GM12878 (cell line): ENCODE measurements at regions not wholly inside any gene's neighbourhood (a gene's known extent, or its start where the extent isn't known, plus 50 kb on each side); places are given as distances from the start of the nearest gene placed in this dataset.

ENCODE experiments used
- ATAC-seq: fragments of 200-7000 bp; cut with Tn5 transposase; 3 replicates; pipeline ENCODE4 v1.9.1; 2020; ENCODE audit warnings: mild to moderate bottlenecking, moderate library complexity
- BruUV-seq: library from RNA; stranded (reverse); fragments of 400-500 nt; replicated peaks from 2 replicates; lab custom pipeline; 2021; lab: Mats Ljungman, UMichigan
- CTCF ChIA-PET: fragments of 300-600 bp; sonication (Branson Sonifier 250); formaldehyde crosslinking; extraction: SDS; loops from one replicate; lab custom pipeline; 2021; ENCODE audit warnings: inconsistent platforms; lab: Yijun Ruan, JAX
- POLR2A ChIA-PET: fragments of 350-600 bp; formaldehyde crosslinking; extraction: SDS; loops from one replicate; lab custom pipeline; 2021; ENCODE audit warnings: inconsistent platforms; lab: Charles Lee
- RAD21 ChIA-PET: fragments of 300-600 bp; sonication (Branson Sonifier 250); formaldehyde crosslinking; loops from one replicate; lab custom pipeline; 2023; ENCODE audit warnings: antibody characterized with exemption; ENCODE audit not compliant: unreplicated experiment; lab: Charles Lee
- SMC1A ChIA-PET: fragments of 300-600 bp; sonication (Branson Sonifier 250); formaldehyde crosslinking; loops from one replicate; lab custom pipeline; 2023; ENCODE audit not compliant: unreplicated experiment, uncharacterized antibody; lab: Charles Lee
- DNase-seq: peaks from one replicate; pipeline ENCODE4 v3.0.0-alpha.2; 2011; ENCODE audit warnings: low read depth, low spot score
- FAIRE-seq: peaks from 3 replicates; lab custom pipeline; 2011; peaks lifted over from hg19 to GRCh38; lab: Jason Lieb, UNC
- H2AFZ ChIP-seq: 2 replicates; pipeline ENCODE4 v1.6.0; 2011; ENCODE audit warnings: low read depth, low read length, control low read depth; ENCODE audit not compliant: control insufficient read depth
- H3K27ac ChIP-seq: 2 replicates; pipeline ENCODE4 v1.5.1; 2011; ENCODE audit warnings: control low read depth; ENCODE audit not compliant: control insufficient read depth, insufficient read depth
- H3K27me3 ChIP-seq, 2 experiments: replicated peaks in 1 of 2; 2 replicates each; pipeline versions ENCODE4 v1.6.0 to v1.6.1; 2011; ENCODE audit warnings: low read length in 1 of 2; ENCODE audit not compliant: control insufficient read depth in 2 of 2, insufficient read depth in 2 of 2
- H3K36me3 ChIP-seq, 2 experiments: 2 replicates each; pipeline ENCODE4 v1.5.1; 2011; ENCODE audit warnings: low read length in 1 of 2; ENCODE audit not compliant: control insufficient read depth in 2 of 2, insufficient read depth in 2 of 2
- H3K4me1 ChIP-seq: 2 replicates; pipeline ENCODE4 v1.6.1; 2011; ENCODE audit warnings: mild to moderate bottlenecking, low read length, moderate library complexity, mixed read lengths; ENCODE audit not compliant: control insufficient read depth, insufficient read depth
- H3K4me2 ChIP-seq: 2 replicates; pipeline ENCODE4 v1.6.0; 2011; ENCODE audit warnings: control low read depth; ENCODE audit not compliant: control insufficient read depth, insufficient read depth
- H3K4me3 ChIP-seq: fragments of 200-600 bp; sonication (generic); 2 replicates; pipeline ENCODE4 v1.5.1; 2016
- H3K79me2 ChIP-seq: 2 replicates; pipeline ENCODE4 v1.6.0; 2011; ENCODE audit warnings: low read length; ENCODE audit not compliant: control insufficient read depth, insufficient read depth
- H3K9ac ChIP-seq: 2 replicates; pipeline ENCODE4 v1.8.0; 2011; ENCODE audit warnings: low read length, control low read depth, mixed read lengths; ENCODE audit not compliant: control insufficient read depth, insufficient read depth
- H3K9me3 ChIP-seq: replicated peaks from 3 replicates; pipeline ENCODE4 v1.5.1; 2011; ENCODE audit warnings: mild to moderate bottlenecking, low read length; ENCODE audit not compliant: control insufficient read depth, insufficient read depth
- H4K20me1 ChIP-seq: 2 replicates; pipeline ENCODE4 v1.6.0; 2011; ENCODE audit not compliant: control insufficient read depth, insufficient read depth
- ATF3 ChIP-seq: IDR thresholded peaks from 2 replicates; pipeline ENCODE4 v1.6.1; 2011; ENCODE audit warnings: low read depth, mild to moderate bottlenecking, low read length, moderate library complexity, borderline replicate concordance; ENCODE audit errors: extremely low read depth
- IRF4 ChIP-seq: IDR thresholded peaks from 2 replicates; pipeline ENCODE4 v1.6.1; 2011; ENCODE audit warnings: low read depth, low read length
- NR2F1 ChIP-seq: fragments of 450-650 bp; conservative IDR thresholded peaks from 2 replicates; pipeline ENCODE4 v1.6.1; 2017; ENCODE audit warnings: mild to moderate bottlenecking
- PAX8 ChIP-seq: fragments of 450-650 bp; IDR thresholded peaks from 2 replicates; pipeline ENCODE4 v1.6.1; 2017; ENCODE audit warnings: mild to moderate bottlenecking, moderate library complexity
- RBBP5 ChIP-seq: fragments of 200-600 bp; sonication (generic); conservative IDR thresholded peaks from 2 replicates; pipeline ENCODE4 v1.6.1; 2016
- RFX5 ChIP-seq: IDR thresholded peaks from 2 replicates; pipeline ENCODE4 v1.6.1; 2011; ENCODE audit warnings: low read depth, low read length, improper control_type of control experiment
- WGBS: methylation state at CpG from one replicate; pipeline ENCODE4 v1.1.6; 2016; ENCODE audit warnings: low lambda C conversion rate; ENCODE audit not compliant: insufficient replicate concordance, insufficient coverage; ENCODE audit errors: missing lambda C conversion rate; 5-methylcytosine and 5-hydroxymethylcytosine counted together
- in situ Hi-C: fragments of 300-500 bp; cut with MboI; formaldehyde crosslinking; loops from 9 replicates; pipeline ENCODE4 v1.14.3; 2018; ENCODE audit warnings: mixed read lengths
- intact Hi-C: fragments of 100-400 bp; cut with micrococcal nuclease; formaldehyde crosslinking; loops from one replicate; pipeline ENCODE4 v1.14.2; 2022; ENCODE audit not compliant: unreplicated experiment
- TF ChIP-seq, protein P1 (sequence below): IDR thresholded peaks from 2 replicates; pipeline ENCODE4 v1.6.1; 2011; ENCODE audit warnings: borderline replicate concordance, low read depth, mild to moderate bottlenecking, moderate library complexity, low read length; ENCODE audit not compliant: insufficient read depth, poor library complexity, severe bottlenecking

GRCh38 chr2:161039071-161039470 is 121.2 kb upstream of the TANK start:
- in situ Hi-C loops (no loop called here), intact Hi-C loops (no loop called here)
- no peak overlapping the region for H3K4me2 ChIP-seq
- H3K9me3 ChIP-seq: no peaks in the 10 kb centered on the region
- POLR2A ChIA-PET: interaction anchor here (0.5 kb wide), 1 partner anchor 92 kb away, joined by 4 read pairs; no protein-coding TSS in a partner anchor
- H3K36me3 ChIP-seq: no peaks in the 10 kb centered on the region
- RAD21 ChIA-PET: no interaction called here
- no peak overlapping the region for H3K9ac ChIP-seq
- H3K27me3 ChIP-seq: peaks cover 0 to 4% of the 10 kb centered on the region in 2 experiments; a peak in 2 of 4 replicates
- no peak overlapping the region for H2AFZ ChIP-seq
- ATAC-seq (no peak), DNase-seq (no peak), FAIRE-seq (no peak)
- H3K27ac ChIP-seq: no peak overlapping the region
- no TSS peak for BruUV-seq
- SMC1A ChIA-PET: interaction anchor here (1.0 to 1.5 kb wide), 3 partner anchors 13 to 35 kb away, joined by 3 to 4 read pairs (median 3); no protein-coding TSS in a partner anchor
- 23% methylated on average over 5 of the region's 5 CpGs for WGBS
- TF ChIP-seq, protein P1, sequence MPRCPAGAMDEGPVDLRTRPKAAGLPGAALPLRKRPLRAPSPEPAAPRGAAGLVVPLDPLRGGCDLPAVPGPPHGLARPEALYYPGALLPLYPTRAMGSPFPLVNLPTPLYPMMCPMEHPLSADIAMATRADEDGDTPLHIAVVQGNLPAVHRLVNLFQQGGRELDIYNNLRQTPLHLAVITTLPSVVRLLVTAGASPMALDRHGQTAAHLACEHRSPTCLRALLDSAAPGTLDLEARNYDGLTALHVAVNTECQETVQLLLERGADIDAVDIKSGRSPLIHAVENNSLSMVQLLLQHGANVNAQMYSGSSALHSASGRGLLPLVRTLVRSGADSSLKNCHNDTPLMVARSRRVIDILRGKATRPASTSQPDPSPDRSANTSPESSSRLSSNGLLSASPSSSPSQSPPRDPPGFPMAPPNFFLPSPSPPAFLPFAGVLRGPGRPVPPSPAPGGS: no peak
- TF ChIP-seq RFX5: no peak
- no peak for TF ChIP-seq IRF4
- TF ChIP-seq PAX8: no peak
- no peak for TF ChIP-seq RBBP5
- no peak for TF ChIP-seq ATF3
- TF ChIP-seq NR2F1: no peak
- H3K4me1 ChIP-seq: no peaks in the 10 kb centered on the region
- no peak overlapping the region for H3K4me3 ChIP-seq
- CTCF ChIA-PET: interaction anchor here (1.2 kb wide), 1 partner anchor 25 kb away, joined by 5 read pairs; no protein-coding TSS in a partner anchor
- H4K20me1 ChIP-seq: no peaks in the 10 kb centered on the region
- no peaks in the 10 kb centered on the region for H3K79me2 ChIP-seq
